ENCODE measurements at regions not wholly inside any gene's neighbourhood (a gene's known extent, or its start where the extent isn't known, plus 50 kb on each side); places are given as distances from the start of the nearest gene placed in this dataset.
"Not testable (repeated sequence)": the region's sequence is repeated elsewhere in the genome, so short reads cannot be mapped to it uniquely, and the experiment has no call there.

DNA sequence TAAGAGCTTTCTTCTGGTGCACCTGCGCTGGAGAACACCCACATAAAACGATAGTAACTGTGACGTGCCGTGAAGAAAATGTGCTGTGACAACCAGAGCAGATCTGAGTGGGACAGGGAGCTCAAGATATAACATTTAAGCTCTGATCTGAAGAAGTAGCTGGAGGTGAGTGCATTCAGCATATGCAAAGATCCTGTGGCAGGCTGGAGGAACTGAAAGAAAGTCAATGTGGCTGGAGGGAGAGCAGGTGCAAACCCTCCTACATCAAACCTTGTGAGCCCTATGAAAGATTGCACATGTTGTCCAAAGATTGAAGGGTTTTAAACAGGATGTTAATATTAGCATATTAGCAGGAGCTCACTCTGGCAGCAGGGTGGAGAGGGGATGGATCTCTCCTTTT lies 342.9 kb downstream of the NPIPA7 start:
- intact Hi-C loops (cut with micrococcal nuclease); ATAC-seq; H3K79me2 ChIP-seq (ENCODE audit: low read length); H3K9me2 ChIP-seq (replicated peaks; ENCODE audit: low read length); H3K27me3 ChIP-seq (ENCODE audit: low read length); H3F3A ChIP-seq (ENCODE audit: low read length, unreplicated experiment); CTCF ChIA-PET; H3K27ac ChIP-seq (ENCODE audit: low read length); DNase-seq; H3K36me3 ChIP-seq (ENCODE audit: low read depth, low read length); H3K4me2 ChIP-seq (ENCODE audit: low read length); H2AFZ ChIP-seq (ENCODE audit: low read length); H3K9me3 ChIP-seq (ENCODE audit: low read length); POLR2A ChIA-PET (ENCODE audit: unreplicated experiment); BruUV-seq (replicated peaks); H4K20me1 ChIP-seq (ENCODE audit: low read length); H3K9ac ChIP-seq (ENCODE audit: low read length); H3K4me1 ChIP-seq (ENCODE audit: insufficient read depth, low read length); H3K4me3 ChIP-seq (ENCODE audit: low read length): not testable (repeated sequence)

GRCh38 chr16:16722666-16723065 lies 343.7 kb downstream of the NPIPA7 start:
- not testable (repeated sequence) for BruUV-seq (replicated peaks)

DNA sequence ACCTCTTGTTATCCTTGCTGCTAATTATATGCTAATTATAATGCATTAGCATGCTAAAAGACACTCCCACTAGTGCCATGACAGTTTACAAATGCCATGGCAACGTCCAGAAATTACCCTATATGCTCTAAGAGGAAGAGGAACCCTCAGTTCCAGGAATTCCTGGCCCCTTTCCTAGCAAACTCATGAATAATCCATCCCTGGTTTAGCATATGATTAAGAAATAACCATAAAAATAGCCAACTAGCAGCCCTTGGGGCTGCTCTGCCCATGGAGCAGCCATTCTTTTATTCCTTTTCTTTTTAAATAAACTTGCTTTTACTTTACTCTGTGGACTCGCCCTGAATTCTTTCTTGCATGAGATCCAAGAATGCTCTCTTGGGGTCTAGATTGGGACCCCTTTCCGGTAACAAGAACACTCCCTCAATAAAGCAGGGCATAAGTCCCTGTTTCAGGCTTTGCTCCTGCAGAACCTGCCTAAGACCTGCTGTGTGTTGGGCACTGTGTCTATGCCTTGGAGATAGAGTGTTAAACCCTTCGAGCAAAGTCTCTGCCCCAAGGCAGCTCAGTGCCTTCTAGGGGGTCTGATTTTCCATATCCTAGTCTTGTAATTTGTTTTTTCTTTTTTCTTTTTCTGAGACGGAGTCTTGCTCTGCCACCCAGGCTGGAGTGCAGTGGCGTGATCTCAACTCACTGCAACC lies 345.0 kb downstream of the NPIPA7 start:
- H3K4me2 ChIP-seq (ENCODE audit: low read length); H4K20me1 ChIP-seq (ENCODE audit: low read length); POLR2A ChIA-PET (ENCODE audit: unreplicated experiment); H3F3A ChIP-seq (ENCODE audit: low read length, unreplicated experiment); H3K9me2 ChIP-seq (replicated peaks; ENCODE audit: low read length); DNase-seq; H3K79me2 ChIP-seq (ENCODE audit: low read length); CTCF ChIA-PET; H3K9me3 ChIP-seq (ENCODE audit: low read length); H3K36me3 ChIP-seq (ENCODE audit: low read depth, low read length); H3K4me1 ChIP-seq (ENCODE audit: insufficient read depth, low read length); BruUV-seq (replicated peaks); H2AFZ ChIP-seq (ENCODE audit: low read length); H3K27me3 ChIP-seq (ENCODE audit: low read length); H3K9ac ChIP-seq (ENCODE audit: low read length); H3K27ac ChIP-seq (ENCODE audit: low read length); H3K4me3 ChIP-seq (ENCODE audit: low read length); ATAC-seq; intact Hi-C loops (cut with micrococcal nuclease): not testable (repeated sequence)

More at GRCh38 chr16:16722666-16723065, 343.7 kb downstream of the NPIPA7 start:
- intact Hi-C loops (cut with micrococcal nuclease); H3K79me2 ChIP-seq (ENCODE audit: low read length); H3K4me2 ChIP-seq (ENCODE audit: low read length); H3K9me3 ChIP-seq (ENCODE audit: low read length); H4K20me1 ChIP-seq (ENCODE audit: low read length); DNase-seq; H3K27me3 ChIP-seq (ENCODE audit: low read length); H3K36me3 ChIP-seq (ENCODE audit: low read depth, low read length); POLR2A ChIA-PET (ENCODE audit: unreplicated experiment); H3K27ac ChIP-seq (ENCODE audit: low read length); H3K4me3 ChIP-seq (ENCODE audit: low read length); H3F3A ChIP-seq (ENCODE audit: low read length, unreplicated experiment); H2AFZ ChIP-seq (ENCODE audit: low read length); H3K9ac ChIP-seq (ENCODE audit: low read length); H3K4me1 ChIP-seq (ENCODE audit: insufficient read depth, low read length); H3K9me2 ChIP-seq (replicated peaks; ENCODE audit: low read length); CTCF ChIA-PET: not testable (repeated sequence)
- ATAC-seq, result peak; percentile 54

- H3K4me3 ChIP-seq (ENCODE audit: low read length); H3K27me3 ChIP-seq (ENCODE audit: low read length); H3K4me2 ChIP-seq (ENCODE audit: low read length); H3K36me3 ChIP-seq (ENCODE audit: low read depth, low read length); ATAC-seq; DNase-seq; H3K4me1 ChIP-seq (ENCODE audit: insufficient read depth, low read length); H3K27ac ChIP-seq (ENCODE audit: low read length); H3K9ac ChIP-seq (ENCODE audit: low read length); POLR2A ChIA-PET (ENCODE audit: unreplicated experiment); H3K9me3 ChIP-seq (ENCODE audit: low read length); BruUV-seq (replicated peaks); intact Hi-C loops (cut with micrococcal nuclease); H3K9me2 ChIP-seq (replicated peaks; ENCODE audit: low read length); H2AFZ ChIP-seq (ENCODE audit: low read length); H3K79me2 ChIP-seq (ENCODE audit: low read length); H4K20me1 ChIP-seq (ENCODE audit: low read length); CTCF ChIA-PET; H3F3A ChIP-seq (ENCODE audit: low read length, unreplicated experiment): not testable (repeated sequence)
These were observed 348.1 kb downstream of the NPIPA7 start for GRCh38 chr16:16727048-16727447.

- H3F3A ChIP-seq (ENCODE audit: low read length, unreplicated experiment); H3K79me2 ChIP-seq (ENCODE audit: low read length); H3K27ac ChIP-seq (ENCODE audit: low read length); H3K4me1 ChIP-seq (ENCODE audit: insufficient read depth, low read length); H4K20me1 ChIP-seq (ENCODE audit: low read length); DNase-seq; H3K9me2 ChIP-seq (replicated peaks; ENCODE audit: low read length); H2AFZ ChIP-seq (ENCODE audit: low read length); intact Hi-C loops (cut with micrococcal nuclease); H3K9me3 ChIP-seq (ENCODE audit: low read length); H3K27me3 ChIP-seq (ENCODE audit: low read length); H3K36me3 ChIP-seq (ENCODE audit: low read depth, low read length); BruUV-seq (replicated peaks); POLR2A ChIA-PET (ENCODE audit: unreplicated experiment); H3K4me2 ChIP-seq (ENCODE audit: low read length); H3K9ac ChIP-seq (ENCODE audit: low read length); H3K4me3 ChIP-seq (ENCODE audit: low read length); CTCF ChIA-PET; ATAC-seq: not testable (repeated sequence)
These were observed 363.6 kb downstream of the NPIPA7 start for GRCh38 chr16:16742573-16742972.

DNA sequence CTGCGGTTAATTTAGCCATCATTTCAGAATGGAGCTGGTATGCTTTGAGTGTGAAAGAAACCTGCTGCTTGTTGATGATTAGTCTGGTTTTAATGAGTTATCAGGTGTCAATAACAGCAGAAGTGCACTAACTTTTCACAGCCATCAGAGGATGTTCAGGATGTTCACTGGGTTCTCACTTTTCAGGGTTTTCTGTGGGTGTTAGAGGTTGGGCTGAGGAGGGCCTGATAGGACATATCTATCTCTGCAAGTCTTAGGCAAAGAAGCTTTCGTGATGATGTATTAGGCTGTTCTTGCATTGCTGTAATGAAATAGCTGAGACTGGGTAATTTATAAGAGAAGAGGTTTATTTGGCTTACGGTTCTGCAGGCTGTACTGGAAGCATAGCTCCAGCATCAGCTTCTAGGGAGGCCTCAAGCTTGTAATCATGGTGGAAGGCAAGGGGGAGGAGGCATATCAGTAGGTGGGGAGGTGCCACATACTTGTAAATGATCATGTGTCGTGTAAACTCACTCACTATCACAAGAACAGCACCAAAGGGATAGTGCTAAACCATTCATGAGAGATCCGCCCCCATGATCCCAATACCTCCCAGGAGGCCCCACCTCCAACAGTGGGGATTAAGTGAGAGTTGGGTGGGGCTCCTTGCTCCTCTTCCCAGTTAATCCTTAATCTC lies 376.2 kb downstream of the NPIPA7 start:
- H3K36me3 ChIP-seq (ENCODE audit: low read depth, low read length); H3K27ac ChIP-seq (ENCODE audit: low read length); H4K20me1 ChIP-seq (ENCODE audit: low read length); H3F3A ChIP-seq (ENCODE audit: low read length, unreplicated experiment); H3K4me3 ChIP-seq (ENCODE audit: low read length); DNase-seq; H3K9me2 ChIP-seq (replicated peaks; ENCODE audit: low read length); H3K9ac ChIP-seq (ENCODE audit: low read length); H3K4me2 ChIP-seq (ENCODE audit: low read length); H3K9me3 ChIP-seq (ENCODE audit: low read length); ATAC-seq; H3K4me1 ChIP-seq (ENCODE audit: insufficient read depth, low read length); H2AFZ ChIP-seq (ENCODE audit: low read length); CTCF ChIA-PET; POLR2A ChIA-PET (ENCODE audit: unreplicated experiment); H3K27me3 ChIP-seq (ENCODE audit: low read length); H3K79me2 ChIP-seq (ENCODE audit: low read length); BruUV-seq (replicated peaks); intact Hi-C loops (cut with micrococcal nuclease): not testable (repeated sequence)
